HepG2 (cell line): ENCODE measurements at regions not wholly inside any gene's neighbourhood (a gene's known extent, or its start where the extent isn't known, plus 50 kb on each side); places are given as distances from the start of the nearest gene placed in this dataset.

Experiments used
- ATAC-seq: fragments of 200-7000 bp; cut with Tn5 transposase; 3 replicates; pipeline ENCODE4 v1.9.1; 2020; ENCODE audit warnings: mild to moderate bottlenecking, moderate library complexity
- BruUV-seq: library from RNA; stranded (reverse); fragments of 400-500 nt; replicated peaks from 2 replicates; lab custom pipeline; 2021; lab: Mats Ljungman, UMichigan
- CTCF ChIA-PET: fragments of 300-600 bp; formaldehyde crosslinking; extraction: SDS; loops from one replicate; lab custom pipeline; 2021; ENCODE audit warnings: low total read pairs, inconsistent platforms, low intra/inter-chr PET ratio; lab: Yijun Ruan, JAX
- POLR2A ChIA-PET: fragments of 350-600 bp; sonication (Branson Sonifier 250); formaldehyde crosslinking; loops from one replicate; lab custom pipeline; 2020; ENCODE audit warnings: antibody characterized with exemption, inconsistent platforms; lab: Yijun Ruan, JAX
- DNase-seq: peaks from one replicate; pipeline ENCODE4 v3.0.0-alpha.2; 2015; ENCODE audit warnings: low spot score
- FAIRE-seq: peaks from 3 replicates; lab custom pipeline; 2011; peaks lifted over from hg19 to GRCh38; lab: Jason Lieb, UNC
- H2AFZ ChIP-seq: one replicate; pipeline ENCODE4 v1.6.1; 2011; ENCODE audit warnings: low read length, inconsistent platforms
- H3K27ac ChIP-seq: fragments of 300-600 bp; 3 replicates; pipeline ENCODE4 v1.8.0; 2011; ENCODE audit warnings: mixed run types, mild to moderate bottlenecking, mixed read lengths, low read length, inconsistent platforms; ENCODE audit not compliant: insufficient read depth; ENCODE audit errors: extremely low read length
- H3K27me3 ChIP-seq, 2 experiments: fragments of 200-600 bp in 1 of 2; 2 replicates in 1 of 2; 3 replicates in 1 of 2; pipeline versions ENCODE4 v1.6.0 to v1.8.0; 2011; ENCODE audit warnings: low read length in 2 of 2, mild to moderate bottlenecking in 2 of 2, moderate library complexity in 2 of 2, inconsistent platforms in 1 of 2; ENCODE audit not compliant: insufficient read depth in 2 of 2, control insufficient read depth in 1 of 2
- H3K36me3 ChIP-seq, 2 experiments: fragments of 200-600 bp in 1 of 2; replicated peaks in 1 of 2; 2 replicates in 1 of 2; 3 replicates in 1 of 2; pipeline versions ENCODE4 v1.5.1 to v1.8.0; 2011; ENCODE audit warnings: low read length in 2 of 2, inconsistent platforms in 1 of 2; ENCODE audit not compliant: insufficient read depth in 2 of 2, control insufficient read depth in 1 of 2
- H3K4me1 ChIP-seq: 2 replicates; pipeline ENCODE4 v1.5.1; 2012; ENCODE audit warnings: low read length, inconsistent platforms; ENCODE audit not compliant: insufficient read depth
- H3K4me2 ChIP-seq: 2 replicates; pipeline ENCODE4 v1.6.0; 2011; ENCODE audit warnings: low read depth, low read length, inconsistent platforms
- H3K4me3 ChIP-seq, 3 experiments: fragments of 200-600 bp in 1 of 3; sonication (generic), shearing (Covaris generic) in 1 of 3; replicated peaks in 1 of 3; 2 replicates each; pipeline ENCODE4 v1.5.1; 2011 to 2016; ENCODE audit warnings: low read length in 3 of 3, inconsistent platforms in 2 of 3, low read depth in 2 of 3, mild to moderate bottlenecking in 2 of 3, control low read depth in 1 of 3, mixed read lengths in 1 of 3; ENCODE audit not compliant: insufficient read depth in 1 of 3
- H3K79me2 ChIP-seq: one replicate; pipeline ENCODE4 v1.6.1; 2011; ENCODE audit warnings: low read length, inconsistent platforms; ENCODE audit not compliant: insufficient read depth
- H3K9ac ChIP-seq: 2 replicates; pipeline ENCODE4 v1.6.0; 2011; ENCODE audit warnings: mild to moderate bottlenecking, low read depth, low read length, inconsistent platforms; ENCODE audit not compliant: insufficient read depth
- H3K9me3 ChIP-seq: 2 replicates; pipeline ENCODE4 v1.5.1; 2012; ENCODE audit warnings: mild to moderate bottlenecking, low read length
- H4K20me1 ChIP-seq: 2 replicates; pipeline ENCODE4 v1.6.0; 2011; ENCODE audit warnings: inconsistent platforms, mild to moderate bottlenecking, low read length, moderate library complexity; ENCODE audit not compliant: insufficient read depth
- ATAD3A ChIP-seq: sonication (generic); formaldehyde crosslinking; IDR thresholded peaks from 2 replicates; pipeline ENCODE4 v1.4.0; 2020; ENCODE audit warnings: missing genetic modification reagents
- KDM5A ChIP-seq: fragments of 200-600 bp; sonication (generic); IDR thresholded peaks from 2 replicates; pipeline ENCODE4 v1.7.0; 2018; ENCODE audit warnings: antibody characterized with exemption, mild to moderate bottlenecking, low read length, borderline replicate concordance
- LCORL ChIP-seq, 2 experiments: fragments of 450-650 bp in 1 of 2; sonication (generic) in 1 of 2; formaldehyde crosslinking in 1 of 2; IDR thresholded peaks; 2 replicates each; pipeline versions ENCODE4 v1.5.0 to v1.6.1; 2017 to 2020; ENCODE audit warnings: antibody characterized with exemption in 1 of 2, missing genetic modification reagents in 1 of 2
- NAIF1 ChIP-seq: sonication (generic); formaldehyde crosslinking; IDR thresholded peaks from 2 replicates; pipeline ENCODE4 v1.5.0; 2020; ENCODE audit warnings: mild to moderate bottlenecking, missing genetic modification reagents, borderline replicate concordance
- PBX2 ChIP-seq: IDR thresholded peaks from 2 replicates; pipeline ENCODE4 v1.6.1; 2016; ENCODE audit warnings: control low read depth
- RBM22 ChIP-seq: fragments of 200-400 bp; formaldehyde crosslinking; optimal IDR thresholded peaks from 2 replicates; pipeline ENCODE3; 2017; ENCODE audit warnings: mild to moderate bottlenecking, low read length, moderate library complexity
- ZNF558 ChIP-seq: sonication (generic); formaldehyde crosslinking; IDR thresholded peaks from 2 replicates; pipeline ENCODE4 v1.9.0; 2022; ENCODE audit warnings: mild to moderate bottlenecking, missing genetic modification reagents, borderline replicate concordance
- ZNF878 ChIP-seq: sonication (generic); formaldehyde crosslinking; IDR thresholded peaks from 2 replicates; pipeline ENCODE4 v1.8.1; 2023; ENCODE audit warnings: mild to moderate bottlenecking, missing genetic modification reagents, moderate library complexity
- ZSCAN25 ChIP-seq: sonication (generic); formaldehyde crosslinking; IDR thresholded peaks from 2 replicates; pipeline ENCODE4 v1.8.0; 2022; ENCODE audit warnings: mild to moderate bottlenecking, missing genetic modification reagents
- WGBS: methylation state at CpG from one replicate; pipeline ENCODE4 v1.1.6; 2017; ENCODE audit warnings: low lambda C conversion rate; 5-methylcytosine and 5-hydroxymethylcytosine counted together
- in situ Hi-C: cut with HindIII; loops from 2 replicates; pipeline ENCODE4 v1.10.0; 2017; ENCODE audit warnings: low pct_unique_long_range_greater_than_20kb; ENCODE audit not compliant: extremely low pct_ligation_motif_present
- intact Hi-C: fragments of 100-400 bp; cut with micrococcal nuclease; formaldehyde crosslinking; loops from one replicate; pipeline ENCODE4 v1.10.0; 2022; ENCODE audit not compliant: unreplicated experiment

GRCh38 chr10:53476650-53477312, 704.2 kb upstream of the MBL2 start:
- Histone ChIP-seq H3K4me2 (no peak overlapping the region), H3K4me3 (no peak overlapping the region), H3K9ac (no peak overlapping the region)
- WGBS = 1% methylated on average over 3 of the region's 3 CpGs
- TF ChIP-seq NAIF1 = no peak
- no peak for TF ChIP-seq LCORL (IDR thresholded peaks at IDR 0.05)
- no peak for TF ChIP-seq LCORL (CRISPR knock-in tag; IDR thresholded peaks at IDR 0.05)
- TF ChIP-seq ATAD3A (CRISPR knock-in tag) = no peak
- no peak for TF ChIP-seq ZSCAN25 (CRISPR knock-in tag)
- no peak for TF ChIP-seq RBM22
- no peak for TF ChIP-seq ZNF878 (CRISPR knock-in tag)
- no peak for TF ChIP-seq KDM5A
- no peak for TF ChIP-seq PBX2
- TF ChIP-seq ZNF558 (CRISPR knock-in tag) = no peak
- TF ChIP-seq, all 625 proteins: peak for 0
- in situ Hi-C loops (no loop called here), intact Hi-C loops (no loop called here)
- H3K36me3 ChIP-seq = no peaks in the 10 kb centered on the region
- DNase-seq (no peak), FAIRE-seq (no peak), ATAC-seq (no peak)
- no TSS peak for BruUV-seq
- no peak overlapping the region for H2AFZ ChIP-seq
- ChIA-PET CTCF (no interaction called here), POLR2A (no interaction called here)
- H3K27ac ChIP-seq = no peak overlapping the region
- H3K9me3 ChIP-seq = no peaks in the 10 kb centered on the region
- H3K79me2 ChIP-seq = no peaks in the 10 kb centered on the region
- H3K27me3 ChIP-seq = no peaks in the 10 kb centered on the region
- no peaks in the 10 kb centered on the region for H3K4me1 ChIP-seq
- no peaks in the 10 kb centered on the region for H4K20me1 ChIP-seq
